Naive thymus-derived CD4-positive, alpha-beta T cell (primary cell): ENCODE measurements at regions not wholly inside any gene's neighbourhood (a gene's known extent, or its start where the extent isn't known, plus 50 kb on each side); places are given as distances from the start of the nearest gene placed in this dataset.

Experiments used
- ATAC-seq: fragments of 150-1000 bp; cut with Tn5 transposase; 2 replicates; pipeline ENCODE4 v1.10.0; 2021; ENCODE audit warnings: mild to moderate bottlenecking, moderate library complexity
- CTCF ChIA-PET: fragments of 350-600 bp; sonication (Branson Sonifier 250); formaldehyde crosslinking; loops from one replicate; lab custom pipeline; 2021; ENCODE audit warnings: antibody characterized with exemption; lab: Charles Lee
- POLR2A ChIA-PET: fragments of 350-600 bp; sonication (Branson Sonifier 250); formaldehyde crosslinking; loops from one replicate; lab custom pipeline; 2021; ENCODE audit warnings: antibody characterized with exemption, inconsistent platforms; lab: Charles Lee
- DNase-seq, 9 donors: peaks; one replicate each; pipeline versions ENCODE4 v3.0.0 to v3.0.0-alpha.2; 2020 to 2022; ENCODE audit warnings: mixed read lengths in 1 of 9
- H3K27ac ChIP-seq: one replicate; pipeline ENCODE4 v1.7.0; 2013; ENCODE audit warnings: mild to moderate bottlenecking, low read depth, low read length, moderate library complexity
- H3K27me3 ChIP-seq, 2 donors: one replicate each; pipeline ENCODE4 v1.7.0; 2013; ENCODE audit warnings: low read length in 2 of 2, mild to moderate bottlenecking in 2 of 2, moderate library complexity in 2 of 2; ENCODE audit not compliant: control insufficient read depth in 2 of 2, insufficient read depth in 2 of 2
- H3K36me3 ChIP-seq, 3 experiments: 1 replicate in 2 of 3; 2 replicates in 1 of 3; pipeline ENCODE4 v1.7.0; 2013; ENCODE audit warnings: low read length in 3 of 3, mild to moderate bottlenecking in 3 of 3, moderate library complexity in 1 of 3; ENCODE audit not compliant: insufficient read depth in 3 of 3, control insufficient read depth in 2 of 3
- H3K4me1 ChIP-seq, 2 donors: one replicate each; pipeline ENCODE4 v1.7.0; 2013; ENCODE audit warnings: low read length in 2 of 2, mild to moderate bottlenecking in 2 of 2, moderate library complexity in 1 of 2; ENCODE audit not compliant: control insufficient read depth in 2 of 2, insufficient read depth in 2 of 2
- H3K4me3 ChIP-seq: 2 replicates; pipeline ENCODE4 v1.7.0; 2013; ENCODE audit warnings: mild to moderate bottlenecking, low read length
- H3K9me3 ChIP-seq, 3 experiments: 1 replicate in 2 of 3; 2 replicates in 1 of 3; pipeline ENCODE4 v1.7.0; 2013; ENCODE audit warnings: low read length in 3 of 3; ENCODE audit not compliant: control insufficient read depth in 2 of 3
- H3K27ac Mint-ChIP-seq, 9 donors: one replicate each; pipeline ENCODE4 v1.8.0; 2020 to 2022; ENCODE audit warnings: mixed read lengths in 9 of 9, mild to moderate bottlenecking in 8 of 9, moderate library complexity in 5 of 9, inconsistent platforms in 2 of 9
- H3K27me3 Mint-ChIP-seq, 5 donors: one replicate each; pipeline ENCODE4 v1.8.0; 2021 to 2022; ENCODE audit warnings: mixed read lengths in 5 of 5, mild to moderate bottlenecking in 1 of 5
- H3K36me3 Mint-ChIP-seq, 5 donors: one replicate each; pipeline ENCODE4 v1.8.0; 2020 to 2022; ENCODE audit warnings: mixed read lengths in 5 of 5, mild to moderate bottlenecking in 3 of 5, inconsistent platforms in 1 of 5
- H3K4me1 Mint-ChIP-seq, 7 donors: one replicate each; pipeline ENCODE4 v1.8.0; 2020 to 2022; ENCODE audit warnings: mixed read lengths in 7 of 7, mild to moderate bottlenecking in 3 of 7, inconsistent platforms in 1 of 7
- H3K4me3 Mint-ChIP-seq, 10 donors: one replicate each; pipeline ENCODE4 v1.8.0; 2020 to 2022; ENCODE audit warnings: mild to moderate bottlenecking in 10 of 10, mixed read lengths in 10 of 10, moderate library complexity in 6 of 10, inconsistent platforms in 2 of 10
- H3K9me3 Mint-ChIP-seq, 11 donors: one replicate each; pipeline ENCODE4 v1.8.0; 2020 to 2022; ENCODE audit warnings: mixed read lengths in 11 of 11, mild to moderate bottlenecking in 4 of 11, inconsistent platforms in 1 of 11, moderate library complexity in 1 of 11
- intact Hi-C, 2 donors: fragments of 100-400 bp; cut with micrococcal nuclease; formaldehyde crosslinking; loops; one replicate each; pipeline ENCODE4 v1.15.1; 2023

DNA sequence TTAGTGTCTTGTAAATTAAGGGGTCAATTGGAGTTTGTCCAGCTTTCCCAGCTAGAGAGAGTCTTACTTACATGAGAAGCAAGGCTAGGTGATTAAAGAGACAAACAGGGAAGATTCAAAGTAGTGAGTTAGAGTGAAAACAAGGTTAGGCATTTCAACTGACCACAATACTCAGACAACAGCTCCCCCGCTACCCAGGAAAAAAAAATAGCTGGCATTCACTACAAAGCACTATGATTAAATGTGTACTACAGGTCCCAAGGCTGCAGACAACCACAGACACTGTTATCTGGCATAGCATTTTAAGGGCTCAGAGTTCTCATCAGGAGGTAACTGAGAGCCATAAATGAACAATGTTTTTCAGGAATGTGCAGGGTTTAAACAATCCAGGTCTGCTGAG lies 680.9 kb downstream of the TMEM121 start:
- ATAC-seq = no peak
- peaks cover 0 to 12% of the 10 kb centered on the region in 2 donors for H3K4me1 ChIP-seq
- Mint-ChIP-seq H3K36me3 (no peaks in the 10 kb centered on the region), H3K4me3 (no peak overlapping the region), H3K9me3 (no peaks in the 10 kb centered on the region), H3K27ac (peak overlapping the region in 2 of 9 donors; percentile 2 to 43), H3K4me1 (peaks cover 6 to 28% (median 21%) of the 10 kb centered on the region in 7 donors), H3K27me3 (peaks cover 0 to 44% (median 5%) of the 10 kb centered on the region in 5 donors)
- ChIA-PET POLR2A (no interaction called here), CTCF (interaction anchor here (1.0 to 2.2 kb wide), 5 partner anchors 8 to 50 kb away, joined by 3 to 9 read pairs (median 6); no protein-coding TSS in a partner anchor)
- H3K27me3 ChIP-seq = no peaks in the 10 kb centered on the region
- H3K4me3 ChIP-seq = no peak overlapping the region
- DNase-seq = no peak
- intact Hi-C loops = no loop called here
- no peaks in the 10 kb centered on the region for H3K36me3 ChIP-seq
- H3K9me3 ChIP-seq = no peaks in the 10 kb centered on the region
- no peak overlapping the region for H3K27ac ChIP-seq

- Histone ChIP-seq H3K4me1 (peaks cover 0 to 12% of the 10 kb centered on the region in 2 donors), H3K27me3 (no peaks in the 10 kb centered on the region), H3K36me3 (no peaks in the 10 kb centered on the region), H3K4me3 (no peak overlapping the region), H3K27ac (no peak overlapping the region), H3K9me3 (no peaks in the 10 kb centered on the region)
- no peaks in the 10 kb centered on the region for H3K9me3 Mint-ChIP-seq
- H3K27ac Mint-ChIP-seq = peak overlapping the region in 7 of 9 donors; percentile 1 to 91 (median 33)
- no peaks in the 10 kb centered on the region for H3K36me3 Mint-ChIP-seq
- intact Hi-C loops = loop anchor here in 1 of 2 donors (1.0 kb wide), 4 partner anchors 26 to 165 kb away; no protein-coding TSS in a partner anchor
- DNase-seq (no peak), ATAC-seq (no peak)
- H3K4me1 Mint-ChIP-seq = peaks cover 6 to 32% (median 21%) of the 10 kb centered on the region in 7 donors
- POLR2A ChIA-PET = interaction anchor here (0.6 to 3.7 kb wide), 5 partner anchors 11 to 20 kb away, joined by 3 to 39 read pairs (median 4); no protein-coding TSS in a partner anchor
- CTCF ChIA-PET = interaction anchor here (0.6 to 4.3 kb wide), 16 partner anchors 8 to 261 kb away, joined by 3 to 153 read pairs (median 16); no protein-coding TSS in a partner anchor
- no peak overlapping the region for H3K4me3 Mint-ChIP-seq
- peaks cover 0 to 49% (median 0%) of the 10 kb centered on the region in 5 donors for H3K27me3 Mint-ChIP-seq
These were observed 682.4 kb downstream of the TMEM121 start for GRCh38 chr14:106208794-106209193.

- no peaks in the 10 kb centered on the region for H3K9me3 Mint-ChIP-seq
These were observed 683.4 kb downstream of the TMEM121 start for GRCh38 chr14:106209755-106210154.

DNA sequence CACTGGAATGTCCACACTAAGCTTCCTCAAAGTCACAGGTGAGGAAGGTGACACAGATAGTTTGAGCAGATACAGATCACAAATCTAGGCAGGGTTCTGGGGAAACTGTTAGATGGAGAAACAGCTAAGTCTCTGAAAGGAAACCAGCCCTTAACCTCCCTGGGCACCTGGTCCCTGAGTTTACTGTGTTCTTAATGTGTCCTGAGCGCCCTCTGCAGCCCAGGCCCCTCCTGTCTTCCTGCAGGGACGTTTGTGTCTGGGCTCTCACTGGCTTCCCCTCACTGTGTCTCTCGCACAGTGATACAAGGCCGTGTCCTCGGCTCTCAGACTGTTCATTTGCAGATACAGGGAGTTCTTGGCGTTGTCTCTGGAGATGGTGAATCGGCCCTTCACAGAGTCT lies 684.3 kb downstream of the TMEM121 start:
- H3K9me3 Mint-ChIP-seq = no peaks in the 10 kb centered on the region
- peaks cover 6 to 32% (median 22%) of the 10 kb centered on the region in 7 donors for H3K4me1 Mint-ChIP-seq
- Histone ChIP-seq H3K36me3 (no peaks in the 10 kb centered on the region), H3K4me1 (peaks cover 0 to 12% of the 10 kb centered on the region in 2 donors), H3K4me3 (no peak overlapping the region), H3K9me3 (no peaks in the 10 kb centered on the region), H3K27ac (no peak overlapping the region), H3K27me3 (no peaks in the 10 kb centered on the region)
- ChIA-PET POLR2A (interaction anchor here (0.9 to 3.7 kb wide), 5 partner anchors 13 to 46 kb away, joined by 4 to 39 read pairs (median 5); no protein-coding TSS in a partner anchor), CTCF (interaction anchor here (0.6 to 4.3 kb wide), 20 partner anchors 9 to 312 kb away, joined by 3 to 153 read pairs (median 9); no protein-coding TSS in a partner anchor)
- peak overlapping the region in 2 of 10 donors; percentile 48 to 50 for H3K4me3 Mint-ChIP-seq
- intact Hi-C loops = no loop called here
- peak in 4 of 9 donors; percentile 29 to 45 (median 36) for DNase-seq
- ATAC-seq = peak; percentile 58
- H3K27me3 Mint-ChIP-seq = peaks cover 0 to 59% (median 0%) of the 10 kb centered on the region in 5 donors
- no peaks in the 10 kb centered on the region for H3K36me3 Mint-ChIP-seq
- peak overlapping the region in 5 of 9 donors; percentile 9 to 88 (median 42) for H3K27ac Mint-ChIP-seq

More at GRCh38 chr14:106209755-106210154, 683.4 kb downstream of the TMEM121 start:
- H3K27ac Mint-ChIP-seq = peak overlapping the region in 7 of 9 donors; percentile 42 to 88 (median 62)
- Histone ChIP-seq H3K36me3 (no peaks in the 10 kb centered on the region), H3K27ac (no peak overlapping the region), H3K4me3 (no peak overlapping the region), H3K4me1 (peaks cover 0 to 12% of the 10 kb centered on the region in 2 donors), H3K27me3 (no peaks in the 10 kb centered on the region), H3K9me3 (no peaks in the 10 kb centered on the region)
- DNase-seq = peak in 8 of 9 donors; percentile 35 to 78 (median 70)
- no peaks in the 10 kb centered on the region for H3K36me3 Mint-ChIP-seq
- CTCF ChIA-PET = interaction anchor here (0.6 to 4.3 kb wide), 22 partner anchors 9 to 260 kb away, joined by 3 to 153 read pairs (median 8); no protein-coding TSS in a partner anchor
- peaks cover 6 to 32% (median 21%) of the 10 kb centered on the region in 7 donors for H3K4me1 Mint-ChIP-seq
- H3K27me3 Mint-ChIP-seq = peaks cover 0 to 56% (median 0%) of the 10 kb centered on the region in 5 donors
- ATAC-seq = peak; percentile 92
- intact Hi-C loops = loop anchor here in 1 of 2 donors (1.0 kb wide), 4 partner anchors 25 to 164 kb away; no protein-coding TSS in a partner anchor
- POLR2A ChIA-PET = interaction anchor here (0.8 to 3.7 kb wide), 6 partner anchors 10 to 47 kb away, joined by 3 to 39 read pairs (median 4); no protein-coding TSS in a partner anchor
- H3K4me3 Mint-ChIP-seq = peak overlapping the region in 7 of 10 donors; percentile 26 to 77 (median 48)

- Histone ChIP-seq H3K4me1 (peaks cover 0 to 14% of the 10 kb centered on the region in 2 donors), H3K9me3 (no peaks in the 10 kb centered on the region), H3K27ac (no peak overlapping the region), H3K27me3 (no peaks in the 10 kb centered on the region), H3K36me3 (no peaks in the 10 kb centered on the region), H3K4me3 (no peak overlapping the region)
- DNase-seq = no peak
- ATAC-seq = no peak
- Mint-ChIP-seq H3K4me3 (no peak overlapping the region), H3K9me3 (no peaks in the 10 kb centered on the region), H3K4me1 (peaks cover 6 to 38% (median 28%) of the 10 kb centered on the region in 7 donors), H3K27ac (peak overlapping the region in 1 of 9 donors; percentile 23), H3K27me3 (peaks cover 0 to 55% (median 0%) of the 10 kb centered on the region in 5 donors), H3K36me3 (no peaks in the 10 kb centered on the region)
- ChIA-PET POLR2A (interaction anchor here (1.2 to 3.7 kb wide), 4 partner anchors 12 to 22 kb away, joined by 3 to 39 read pairs (median 6); no protein-coding TSS in a partner anchor), CTCF (interaction anchor here (0.7 to 4.3 kb wide), 12 partner anchors 11 to 258 kb away, joined by 3 to 153 read pairs (median 20); no protein-coding TSS in a partner anchor)
- intact Hi-C loops = no loop called here
These were observed 685.0 kb downstream of the TMEM121 start for GRCh38 chr14:106211334-106211900.

- CTCF ChIA-PET = interaction anchor here (0.6 to 1.7 kb wide), 6 partner anchors 10 to 63 kb away, joined by 3 to 7 read pairs (median 4); no protein-coding TSS in a partner anchor
- peaks cover 6 to 46% (median 36%) of the 10 kb centered on the region in 7 donors for H3K4me1 Mint-ChIP-seq
- POLR2A ChIA-PET = no interaction called here
These were observed 688.8 kb downstream of the TMEM121 start for GRCh38 chr14:106215229-106215628.

More at GRCh38 chr14:106215229-106215628, 688.8 kb downstream of the TMEM121 start:
- intact Hi-C loops = no loop called here
- ATAC-seq (no peak), DNase-seq (no peak)
- Mint-ChIP-seq H3K9me3 (no peaks in the 10 kb centered on the region), H3K27me3 (peaks cover 0 to 31% (median 0%) of the 10 kb centered on the region in 5 donors), H3K4me3 (no peak overlapping the region), H3K36me3 (no peaks in the 10 kb centered on the region), H3K27ac (peak overlapping the region in 1 of 9 donors; percentile 34)
- Histone ChIP-seq H3K36me3 (no peaks in the 10 kb centered on the region), H3K27ac (no peak overlapping the region), H3K4me3 (no peak overlapping the region), H3K4me1 (peaks cover 0 to 12% of the 10 kb centered on the region in 2 donors), H3K9me3 (no peaks in the 10 kb centered on the region), H3K27me3 (no peaks in the 10 kb centered on the region)
